A549 (cell line): ENCODE measurements at regions not wholly inside any gene's neighbourhood (a gene's known extent, or its start where the extent isn't known, plus 50 kb on each side); places are given as distances from the start of the nearest gene placed in this dataset.

Experiments
- ATAC-seq, 2 experiments: fragments of 200-7000 bp in 1 of 2; fragments of >200 bp in 1 of 2; cut with Nextera tagmentation in 1 of 2; cut with Tn5 transposase in 1 of 2; 3 replicates each; pipeline versions ENCODE4 v1.8.0 to v1.9.1; 2018 to 2020; ENCODE audit warnings: mild to moderate bottlenecking in 1 of 2, moderate library complexity in 1 of 2
- CTCF ChIA-PET: fragments of 300-600 bp; sonication (Branson Sonifier 250); formaldehyde crosslinking; extraction: SDS; loops from one replicate; lab custom pipeline; 2021; ENCODE audit warnings: antibody characterized with exemption, inconsistent platforms; lab: Yijun Ruan, JAX
- POLR2A ChIA-PET: fragments of 350-600 bp; formaldehyde crosslinking; extraction: SDS; loops from one replicate; lab custom pipeline; 2021; ENCODE audit warnings: antibody characterized with exemption, inconsistent platforms; lab: Yijun Ruan, JAX
- DNase-seq, 2 experiments: peaks; one replicate each; pipeline versions ENCODE4 v3.0.0 to v3.0.0-alpha.2; 2011 to 2016; ENCODE audit warnings: low read depth in 1 of 2, low spot score in 1 of 2
- FAIRE-seq: peaks from 2 replicates; lab custom pipeline; 2011; peaks lifted over from hg19 to GRCh38; lab: Jason Lieb, UNC
- H3K27ac ChIP-seq, 2 experiments: fragments of >200 bp; sonication (Bioruptor Twin); formaldehyde crosslinking; 3 replicates each; pipeline ENCODE4 v1.5.1; 2016 to 2017
- H3K4me1 ChIP-seq: fragments of >200 bp; sonication (Bioruptor Twin); formaldehyde crosslinking; 3 replicates; pipeline ENCODE4 v1.6.1; 2016
- H3K4me2 ChIP-seq: fragments of >200 bp; sonication (Bioruptor Twin); formaldehyde crosslinking; 3 replicates; pipeline ENCODE4 v1.6.1; 2016
- H3K4me3 ChIP-seq: fragments of >200 bp; sonication (Bioruptor Twin); formaldehyde crosslinking; 3 replicates; pipeline ENCODE4 v1.5.1; 2016
- H3K9me3 ChIP-seq: fragments of >200 bp; sonication (Bioruptor Twin); formaldehyde crosslinking; 3 replicates; pipeline ENCODE4 v1.6.1; 2016
- CBX2 ChIP-seq: fragments of 200-600 bp; sonication (generic); IDR thresholded peaks from 2 replicates; pipeline ENCODE4 v1.6.1; 2016; ENCODE audit warnings: low read depth, mild to moderate bottlenecking, borderline replicate concordance
- CEBPB ChIP-seq, 2 experiments: fragments of >200 bp in 1 of 2; sonication (Bioruptor Twin) in 1 of 2; formaldehyde crosslinking in 1 of 2; IDR thresholded peaks; 2 replicates each; pipeline ENCODE4 v1.6.1; 2012 to 2016
- CTCF ChIP-seq: fragments of >200 bp; sonication (Bioruptor Twin); formaldehyde crosslinking; IDR thresholded peaks from 3 replicates; pipeline ENCODE4 v1.5.1; 2016
- EHF ChIP-seq: fragments of 250-450 bp; sonication (Bioruptor Pico); IDR thresholded peaks from 2 replicates; pipeline ENCODE4 v1.5.0; 2020; ENCODE audit warnings: mild to moderate bottlenecking
- EHMT2 ChIP-seq: fragments of 200-600 bp; sonication (generic); IDR thresholded peaks from 2 replicates; pipeline ENCODE4 v1.6.1; 2016; ENCODE audit warnings: antibody characterized with exemption, low read depth, mild to moderate bottlenecking, moderate library complexity
- ESRRA ChIP-seq: fragments of 150-350 bp; IDR thresholded peaks from 2 replicates; pipeline ENCODE4 v1.6.1; 2014; ENCODE audit warnings: mild to moderate bottlenecking, low read length, borderline replicate concordance
- FOSB ChIP-seq: fragments of 250-450 bp; sonication (Bioruptor Pico); IDR thresholded peaks from 2 replicates; pipeline ENCODE4 v1.5.0; 2020; ENCODE audit warnings: mild to moderate bottlenecking, moderate library complexity
- FOXS1 ChIP-seq: fragments of 250-450 bp; sonication (Bioruptor Pico); IDR thresholded peaks from 2 replicates; pipeline ENCODE4 v1.5.0; 2020; ENCODE audit warnings: mild to moderate bottlenecking, moderate library complexity
- HES2 ChIP-seq: fragments of >200 bp; sonication (Bioruptor Twin); formaldehyde crosslinking; IDR thresholded peaks from 2 replicates; pipeline ENCODE4 v1.6.1; 2016
- HOXB13 ChIP-seq: fragments of 250-450 bp; sonication (Bioruptor Pico); IDR thresholded peaks from 2 replicates; pipeline ENCODE4 v1.5.0; 2020; ENCODE audit warnings: low read depth, mild to moderate bottlenecking, moderate library complexity
- HOXB5 ChIP-seq: fragments of 250-450 bp; sonication (Bioruptor Pico); IDR thresholded peaks from 2 replicates; pipeline ENCODE4 v1.5.0; 2020; ENCODE audit warnings: mild to moderate bottlenecking, moderate library complexity
- JUNB ChIP-seq: fragments of >200 bp; sonication (Bioruptor Twin); formaldehyde crosslinking; IDR thresholded peaks from 2 replicates; pipeline ENCODE4 v1.6.1; 2016
- KDM1A ChIP-seq: fragments of 200-600 bp; sonication (generic); IDR thresholded peaks from 2 replicates; pipeline ENCODE4 v1.6.1; 2016; ENCODE audit warnings: low read depth, mild to moderate bottlenecking
- NFE2L2 ChIP-seq: fragments of 150-350 bp; conservative IDR thresholded peaks from 2 replicates; pipeline ENCODE4 v1.6.1; 2014; ENCODE audit warnings: low read length
- NPAS2 ChIP-seq: fragments of 250-450 bp; sonication (Bioruptor Pico); IDR thresholded peaks from 2 replicates; pipeline ENCODE4 v1.8.0; 2022; ENCODE audit warnings: mild to moderate bottlenecking, moderate library complexity, borderline replicate concordance
- NR3C1 ChIP-seq: fragments of >200 bp; sonication (Bioruptor Twin); formaldehyde crosslinking; IDR thresholded peaks from 3 replicates; pipeline ENCODE4 v1.6.1; 2017
- POLR2A ChIP-seq: IDR thresholded peaks from 2 replicates; pipeline ENCODE4 v1.6.1; 2012; ENCODE audit warnings: mild to moderate bottlenecking, low read length
- RAD21 ChIP-seq, 2 experiments: fragments of >200 bp in 1 of 2; sonication (Bioruptor Twin) in 1 of 2; formaldehyde crosslinking in 1 of 2; IDR thresholded peaks in 1 of 2; conservative IDR thresholded peaks in 1 of 2; 2 replicates in 1 of 2; 3 replicates in 1 of 2; pipeline ENCODE4 v1.6.1; 2012 to 2018; ENCODE audit warnings: inconsistent platforms in 1 of 2
- REST ChIP-seq: fragments of 200-600 bp; sonication (generic); IDR thresholded peaks from 2 replicates; pipeline ENCODE4 v1.6.1; 2016; ENCODE audit warnings: antibody characterized with exemption, mild to moderate bottlenecking, moderate library complexity
- SMC3 ChIP-seq: fragments of >200 bp; sonication (Bioruptor Twin); formaldehyde crosslinking; IDR thresholded peaks from 3 replicates; pipeline ENCODE4 v1.6.1; 2018; ENCODE audit warnings: inconsistent platforms
- SREBF2 ChIP-seq: fragments of 450-650 bp; IDR thresholded peaks from 2 replicates; pipeline ENCODE4 v1.6.1; 2014; ENCODE audit warnings: mild to moderate bottlenecking, moderate library complexity
- TP53 ChIP-seq: fragments of 250-450 bp; sonication (Bioruptor Pico); IDR thresholded peaks from 2 replicates; pipeline ENCODE4 v1.5.0; 2021; ENCODE audit warnings: mild to moderate bottlenecking, moderate library complexity
- USF2 ChIP-seq: fragments of 450-650 bp; IDR thresholded peaks from 2 replicates; pipeline ENCODE4 v1.6.1; 2014; ENCODE audit warnings: antibody characterized with exemption
- ZSCAN20 ChIP-seq: fragments of 250-450 bp; sonication (Bioruptor Pico); IDR thresholded peaks from 2 replicates; pipeline ENCODE4 v1.8.0; 2022; ENCODE audit warnings: mild to moderate bottlenecking, moderate library complexity
- WGBS: methylation state at CpG from one replicate; pipeline ENCODE4 v1.1.6; 2017; ENCODE audit errors: missing lambda C conversion rate; 5-methylcytosine and 5-hydroxymethylcytosine counted together

GRCh38 chrX:137195296-137195695 is 161.5 kb upstream of the GPR101 start (continued):
- TF ChIP-seq JUNB (no peak), FOXS1 (CRISPR knock-in tag) (no peak), SMC3 (no peak), EHMT2 (no peak), NFE2L2 (no peak)

GRCh38 chrX:137194164-137194563 is 160.4 kb upstream of the GPR101 start:
- H3K27ac ChIP-seq: no peak overlapping the region
- peak; percentile 50 to 88; a peak in 4 of 6 replicates for ATAC-seq
- WGBS: 0% methylated on average over 3 of the region's 4 CpGs
- no peak overlapping the region for H3K4me3 ChIP-seq
- no peak overlapping the region for H3K4me2 ChIP-seq
- CTCF ChIA-PET: interaction anchor here (0.7 to 1.8 kb wide), 5 partner anchors 10 to 242 kb away, joined by 3 to 9 read pairs (median 3); no protein-coding TSS in a partner anchor
- H3K9me3 ChIP-seq: no peaks in the 10 kb centered on the region
- POLR2A ChIA-PET: no interaction called here
- TF ChIP-seq NR3C1: no peak
- peak; percentile 45 to 57 for TF ChIP-seq RAD21 (conservative IDR thresholded peaks at IDR 0.05 in 1 of 2, IDR thresholded peaks at IDR 0.05 in 1 of 2)
- peak; percentile 29; the same call in 2 of the 3 replicates for TF ChIP-seq CTCF
- no peak for TF ChIP-seq ESRRA
- TF ChIP-seq SMC3: 0 out of 3 replicates have a peak, but pooled peaks have one; percentile 16
- TF ChIP-seq TP53 (CRISPR knock-in tag): no peak
- FAIRE-seq: peak; percentile 36
- H3K4me1 ChIP-seq: no peaks in the 10 kb centered on the region
- DNase-seq: peak; percentile 5 to 42

GRCh38 chrX:137187540-137187939 is 153.7 kb upstream of the GPR101 start:
- ATAC-seq: no peak
- 11% methylated on average over 4 of the region's 4 CpGs for WGBS
- CTCF ChIA-PET: no interaction called here
- Histone ChIP-seq H3K4me3 (no peak overlapping the region), H3K9me3 (no peaks in the 10 kb centered on the region), H3K4me2 (no peak overlapping the region), H3K4me1 (no peaks in the 10 kb centered on the region), H3K27ac (no peak overlapping the region)
- DNase-seq: no peak
- FAIRE-seq: no peak
- POLR2A ChIA-PET: no interaction called here
- TF ChIP-seq HES2: no peak
- TF ChIP-seq POLR2A: no peak
- no peak for TF ChIP-seq CTCF
- TF ChIP-seq ESRRA: no peak
- no peak for TF ChIP-seq HOXB5 (CRISPR knock-in tag)
- no peak for TF ChIP-seq SREBF2
- TF ChIP-seq NPAS2 (CRISPR knock-in tag): no peak
- no peak for TF ChIP-seq CEBPB (IDR thresholded peaks at IDR 0.05)
- no peak for TF ChIP-seq KDM1A
- no peak for TF ChIP-seq ZSCAN20 (CRISPR knock-in tag)
- TF ChIP-seq NFE2L2: no peak

GRCh38 chrX:137178392-137178791 is 144.6 kb upstream of the GPR101 start:
- 0% methylated on average over 3 of the region's 3 CpGs for WGBS
- no peak for FAIRE-seq
- CTCF ChIA-PET: no interaction called here
- TF ChIP-seq REST (no peak), SREBF2 (no peak), FOSB (no peak), HOXB13 (no peak), EHF (no peak), NPAS2 (CRISPR knock-in tag) (no peak), USF2 (no peak), KDM1A (no peak), CBX2 (no peak), POLR2A (no peak), RAD21 (conservative IDR thresholded peaks at IDR 0.05 in 1 of 2, IDR thresholded peaks at IDR 0.05 in 1 of 2) (no peak)

More at GRCh38 chrX:137178392-137178791, 144.6 kb upstream of the GPR101 start:
- POLR2A ChIA-PET: no interaction called here
- H3K4me3 ChIP-seq: no peak overlapping the region
- no peaks in the 10 kb centered on the region for H3K9me3 ChIP-seq
- ATAC-seq: no peak
- no peak overlapping the region for H3K4me2 ChIP-seq
- no peaks in the 10 kb centered on the region for H3K4me1 ChIP-seq
- H3K27ac ChIP-seq: no peak overlapping the region
- no peak for DNase-seq
